ENCODE measurements at regions not wholly inside any gene's neighbourhood (a gene's known extent, or its start where the extent isn't known, plus 50 kb on each side); places are given as distances from the start of the nearest gene placed in this dataset.

DNA sequence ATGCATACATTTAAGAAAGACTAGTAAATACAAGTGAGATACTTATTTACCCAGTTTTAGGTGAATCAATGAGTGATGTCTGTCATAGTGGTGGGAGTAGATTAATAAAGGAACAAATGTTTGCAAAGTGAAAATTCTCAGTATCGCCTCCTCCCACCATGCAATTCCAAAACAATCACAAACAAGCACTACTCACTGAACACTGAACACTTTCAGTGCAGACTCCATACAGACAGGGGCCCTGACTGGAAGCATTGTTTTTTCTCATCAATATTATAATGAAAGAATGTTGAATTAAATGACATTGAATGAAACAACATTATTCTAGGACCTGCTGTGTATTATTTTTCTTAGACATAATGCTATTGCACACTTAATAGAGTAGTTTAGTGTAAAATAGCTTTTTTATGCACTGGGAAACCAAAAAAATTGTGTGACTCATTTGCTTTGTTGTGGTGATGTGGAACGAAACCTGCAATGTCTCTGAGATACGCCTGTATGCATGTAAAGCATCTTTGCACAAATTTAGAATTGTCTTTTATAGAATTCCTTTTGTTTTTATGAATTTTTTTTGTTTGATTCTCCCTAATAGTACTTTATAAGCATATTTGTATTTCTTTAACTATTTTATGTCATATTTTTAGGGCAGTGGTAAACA, 317.5 kb downstream of the UTRN start:
- no peak for DNase-seq (ENCODE audit: low read depth, low spot score)
- POLR2A ChIA-PET, result no interaction called here
- no peak for ATAC-seq
- CTCF ChIA-PET, result no interaction called here
- Histone ChIP-seq H3K36me3 (ENCODE audit: control insufficient read depth, insufficient read depth, low read length) (no peaks in the 10 kb centered on the region), H3K9me3 (ENCODE audit: control insufficient read depth, insufficient read depth, low read depth, low read length) (no peaks in the 10 kb centered on the region), H3K4me3 (ENCODE audit: low read depth in 2 of 2, low read length in 2 of 2) (no peak overlapping the region), H3K27ac (ENCODE audit: low read length) (no peak overlapping the region), H3K4me1 (ENCODE audit: control insufficient read depth, insufficient read depth, low read length) (no peaks in the 10 kb centered on the region), H3K27me3 (ENCODE audit: control insufficient read depth, insufficient read depth, low read length) (no peaks in the 10 kb centered on the region)
- BruUV-seq (replicated peaks), result no TSS peak
- intact Hi-C loops (cut with micrococcal nuclease; ENCODE audit: unreplicated experiment), result no loop called here
- TF ChIP-seq, protein P1, sequence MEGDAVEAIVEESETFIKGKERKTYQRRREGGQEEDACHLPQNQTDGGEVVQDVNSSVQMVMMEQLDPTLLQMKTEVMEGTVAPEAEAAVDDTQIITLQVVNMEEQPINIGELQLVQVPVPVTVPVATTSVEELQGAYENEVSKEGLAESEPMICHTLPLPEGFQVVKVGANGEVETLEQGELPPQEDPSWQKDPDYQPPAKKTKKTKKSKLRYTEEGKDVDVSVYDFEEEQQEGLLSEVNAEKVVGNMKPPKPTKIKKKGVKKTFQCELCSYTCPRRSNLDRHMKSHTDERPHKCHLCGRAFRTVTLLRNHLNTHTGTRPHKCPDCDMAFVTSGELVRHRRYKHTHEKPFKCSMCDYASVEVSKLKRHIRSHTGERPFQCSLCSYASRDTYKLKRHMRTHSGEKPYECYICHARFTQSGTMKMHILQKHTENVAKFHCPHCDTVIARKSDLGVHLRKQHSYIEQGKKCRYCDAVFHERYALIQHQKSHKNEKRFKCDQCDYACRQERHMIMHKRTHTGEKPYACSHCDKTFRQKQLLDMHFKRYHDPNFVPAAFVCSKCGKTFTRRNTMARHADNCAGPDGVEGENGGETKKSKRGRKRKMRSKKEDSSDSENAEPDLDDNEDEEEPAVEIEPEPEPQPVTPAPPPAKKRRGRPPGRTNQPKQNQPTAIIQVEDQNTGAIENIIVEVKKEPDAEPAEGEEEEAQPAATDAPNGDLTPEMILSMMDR (IDR thresholded peaks at IDR 0.05), result no peak
- TF ChIP-seq, protein P2, sequence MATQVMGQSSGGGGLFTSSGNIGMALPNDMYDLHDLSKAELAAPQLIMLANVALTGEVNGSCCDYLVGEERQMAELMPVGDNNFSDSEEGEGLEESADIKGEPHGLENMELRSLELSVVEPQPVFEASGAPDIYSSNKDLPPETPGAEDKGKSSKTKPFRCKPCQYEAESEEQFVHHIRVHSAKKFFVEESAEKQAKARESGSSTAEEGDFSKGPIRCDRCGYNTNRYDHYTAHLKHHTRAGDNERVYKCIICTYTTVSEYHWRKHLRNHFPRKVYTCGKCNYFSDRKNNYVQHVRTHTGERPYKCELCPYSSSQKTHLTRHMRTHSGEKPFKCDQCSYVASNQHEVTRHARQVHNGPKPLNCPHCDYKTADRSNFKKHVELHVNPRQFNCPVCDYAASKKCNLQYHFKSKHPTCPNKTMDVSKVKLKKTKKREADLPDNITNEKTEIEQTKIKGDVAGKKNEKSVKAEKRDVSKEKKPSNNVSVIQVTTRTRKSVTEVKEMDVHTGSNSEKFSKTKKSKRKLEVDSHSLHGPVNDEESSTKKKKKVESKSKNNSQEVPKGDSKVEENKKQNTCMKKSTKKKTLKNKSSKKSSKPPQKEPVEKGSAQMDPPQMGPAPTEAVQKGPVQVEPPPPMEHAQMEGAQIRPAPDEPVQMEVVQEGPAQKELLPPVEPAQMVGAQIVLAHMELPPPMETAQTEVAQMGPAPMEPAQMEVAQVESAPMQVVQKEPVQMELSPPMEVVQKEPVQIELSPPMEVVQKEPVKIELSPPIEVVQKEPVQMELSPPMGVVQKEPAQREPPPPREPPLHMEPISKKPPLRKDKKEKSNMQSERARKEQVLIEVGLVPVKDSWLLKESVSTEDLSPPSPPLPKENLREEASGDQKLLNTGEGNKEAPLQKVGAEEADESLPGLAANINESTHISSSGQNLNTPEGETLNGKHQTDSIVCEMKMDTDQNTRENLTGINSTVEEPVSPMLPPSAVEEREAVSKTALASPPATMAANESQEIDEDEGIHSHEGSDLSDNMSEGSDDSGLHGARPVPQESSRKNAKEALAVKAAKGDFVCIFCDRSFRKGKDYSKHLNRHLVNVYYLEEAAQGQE (IDR thresholded peaks at IDR 0.05; ENCODE audit: insufficient read depth in 1 of 2, low read depth in 2 of 2, low read length in 1 of 2), result no peak
- TF ChIP-seq TCF7L2 (IDR thresholded peaks at IDR 0.05; ENCODE audit: low read depth, low read length) (no peak), POLR2AphosphoS5 (IDR thresholded peaks at IDR 0.05; ENCODE audit: low read depth, low read length) (no peak), SIN3A (IDR thresholded peaks at IDR 0.05; ENCODE audit: borderline replicate concordance, insufficient read depth, low read depth, low read length) (no peak)
- in situ Hi-C loops (cut with HindIII; ENCODE audit: low pct_unique_long_range_greater_than_20kb, low sequenced_read_pairs), result no loop called here

DNA sequence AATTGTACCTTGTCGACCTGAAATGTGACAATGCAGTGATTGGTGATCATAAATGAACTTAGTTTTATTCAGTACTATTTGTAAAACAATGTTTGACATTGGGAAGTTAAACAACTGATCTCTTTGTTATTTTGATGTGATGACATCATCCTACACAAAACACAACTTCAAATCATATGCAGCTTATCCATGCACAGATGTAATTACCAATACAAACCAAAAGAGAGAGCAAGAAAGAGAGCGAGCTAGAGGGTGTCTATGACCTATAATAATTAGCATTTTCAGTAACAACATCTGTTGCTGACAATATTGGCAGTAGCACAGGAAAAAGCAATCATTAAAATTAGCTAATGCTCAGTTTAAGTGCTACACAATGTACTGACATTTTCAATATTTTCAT, 320.9 kb downstream of the UTRN start:
- BruUV-seq (replicated peaks), result no TSS peak
- intact Hi-C loops (cut with micrococcal nuclease; ENCODE audit: unreplicated experiment) (no loop called here), in situ Hi-C loops (cut with HindIII; ENCODE audit: low pct_unique_long_range_greater_than_20kb, low sequenced_read_pairs) (no loop called here)
- no peak for DNase-seq (ENCODE audit: low read depth, low spot score)
- Histone ChIP-seq H3K9me3 (ENCODE audit: control insufficient read depth, insufficient read depth, low read depth, low read length) (no peaks in the 10 kb centered on the region), H3K36me3 (ENCODE audit: control insufficient read depth, insufficient read depth, low read length) (no peaks in the 10 kb centered on the region), H3K27me3 (ENCODE audit: control insufficient read depth, insufficient read depth, low read length) (no peaks in the 10 kb centered on the region), H3K4me3 (ENCODE audit: low read depth in 2 of 2, low read length in 2 of 2) (no peak overlapping the region), H3K4me1 (ENCODE audit: control insufficient read depth, insufficient read depth, low read length) (no peaks in the 10 kb centered on the region), H3K27ac (ENCODE audit: low read length) (no peak overlapping the region)
- ChIA-PET POLR2A (no interaction called here), CTCF (no interaction called here)
- no peak for ATAC-seq
- TF ChIP-seq, protein P2 (IDR thresholded peaks at IDR 0.05; ENCODE audit: insufficient read depth in 1 of 2, low read depth in 2 of 2, low read length in 1 of 2), result no peak
- TF ChIP-seq SIN3A (IDR thresholded peaks at IDR 0.05; ENCODE audit: borderline replicate concordance, insufficient read depth, low read depth, low read length) (no peak), POLR2AphosphoS5 (IDR thresholded peaks at IDR 0.05; ENCODE audit: low read depth, low read length) (no peak), TCF7L2 (IDR thresholded peaks at IDR 0.05; ENCODE audit: low read depth, low read length) (no peak)
- TF ChIP-seq, protein P1 (IDR thresholded peaks at IDR 0.05), result no peak
